ENCODE measurements at regions not wholly inside any gene's neighbourhood (a gene's known extent, or its start where the extent isn't known, plus 50 kb on each side); places are given as distances from the start of the nearest gene placed in this dataset.

DNA sequence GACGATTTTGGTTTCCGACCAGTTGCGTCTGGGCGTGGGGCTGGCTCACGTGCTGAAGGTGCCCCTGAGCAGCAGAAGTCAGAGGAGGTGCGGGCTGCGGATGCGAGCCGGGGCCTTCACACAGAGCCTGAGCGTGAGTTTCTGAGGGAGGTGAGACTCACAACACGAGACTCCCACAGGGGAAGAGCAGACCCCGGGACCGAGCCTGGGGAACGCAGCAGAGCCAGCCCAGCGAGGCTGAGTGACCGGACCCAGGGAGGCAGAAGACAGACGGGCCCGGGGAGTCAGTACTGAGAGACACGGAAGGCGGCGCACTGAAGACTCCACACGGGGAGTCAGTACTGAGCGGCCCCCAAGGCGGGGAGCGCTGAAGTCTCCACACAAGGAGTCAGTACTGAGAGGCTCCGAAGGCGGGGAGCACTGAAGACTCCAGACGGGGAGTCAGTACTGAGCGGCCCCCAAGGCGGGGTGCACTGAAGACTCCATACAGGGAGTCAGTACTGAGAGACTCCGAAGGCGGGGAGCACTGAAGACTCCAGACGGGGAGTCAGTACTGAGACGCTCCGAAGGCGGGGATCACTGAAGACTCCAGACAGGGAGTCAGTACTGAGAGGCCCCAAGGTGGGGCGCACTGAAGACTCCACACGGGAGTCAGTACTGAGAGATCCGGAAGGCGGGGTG is 77.8 kb downstream of the DLL1 start:
- DNase-seq: no peak

DNA sequence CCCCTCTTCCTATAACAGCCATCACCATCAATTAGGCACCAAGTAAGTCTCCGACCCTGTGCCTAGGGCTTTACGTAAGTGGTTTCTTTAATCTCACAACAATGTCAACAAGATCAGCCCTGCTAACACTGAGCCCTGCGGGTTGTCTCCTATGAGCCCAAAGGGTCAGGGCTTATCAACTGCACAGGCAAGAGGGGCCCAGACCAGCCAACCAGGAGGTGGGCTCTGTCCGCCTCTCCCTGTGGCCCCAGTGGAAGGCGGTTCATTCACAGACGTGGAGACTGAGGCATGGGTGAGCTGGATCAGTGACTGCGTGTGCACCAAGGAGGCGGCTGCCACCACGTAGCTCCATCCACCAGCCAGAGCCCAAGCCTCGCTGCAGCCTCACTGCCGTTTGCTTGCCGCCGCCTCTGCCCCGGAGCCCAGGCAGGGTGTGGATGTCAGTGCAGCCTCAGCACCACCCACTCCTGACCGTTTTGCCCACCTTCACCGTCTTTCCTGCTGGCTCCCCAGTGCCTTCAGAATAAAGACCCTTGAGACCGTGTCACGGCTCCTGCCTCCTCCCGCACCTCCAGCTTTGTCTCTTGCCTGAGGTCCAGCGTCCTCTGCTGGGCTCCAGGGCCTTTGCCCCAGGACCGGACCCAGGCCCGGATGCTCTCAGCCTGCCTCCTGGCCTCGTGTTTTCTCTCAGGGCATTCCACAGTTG is 78.7 kb downstream of the DLL1 start:
- no peak for DNase-seq

DNA sequence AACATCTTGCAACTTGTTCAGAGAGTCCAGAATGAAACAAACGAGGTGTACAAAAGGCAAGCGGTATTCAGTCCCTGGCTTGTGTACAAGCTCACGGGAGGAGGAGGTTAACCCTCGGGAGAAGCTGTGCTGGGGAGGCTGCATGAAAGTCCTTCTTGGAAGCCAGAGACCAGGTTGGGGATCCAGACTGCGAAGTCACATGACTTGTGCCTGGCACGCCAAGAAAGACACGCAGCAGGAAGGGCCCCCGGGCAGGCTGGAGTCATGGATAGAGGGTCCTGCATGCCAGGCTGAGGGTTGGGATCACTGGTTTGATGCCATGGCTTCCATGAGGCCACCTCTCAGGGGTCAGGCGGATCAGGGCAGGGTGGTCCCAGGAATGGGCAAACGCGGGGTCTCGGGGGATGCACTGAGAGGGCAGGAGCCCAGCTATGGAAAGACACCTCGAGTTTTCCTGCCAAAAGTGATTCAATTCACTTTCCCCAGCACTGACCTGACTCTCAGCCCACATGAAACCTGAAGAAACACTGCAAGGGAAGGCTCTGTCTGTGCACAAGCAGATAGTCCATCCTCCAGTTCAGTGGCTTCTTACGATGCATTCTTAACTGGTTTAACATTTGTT is 79.4 kb downstream of the DLL1 start:
- no peak for DNase-seq

DNA sequence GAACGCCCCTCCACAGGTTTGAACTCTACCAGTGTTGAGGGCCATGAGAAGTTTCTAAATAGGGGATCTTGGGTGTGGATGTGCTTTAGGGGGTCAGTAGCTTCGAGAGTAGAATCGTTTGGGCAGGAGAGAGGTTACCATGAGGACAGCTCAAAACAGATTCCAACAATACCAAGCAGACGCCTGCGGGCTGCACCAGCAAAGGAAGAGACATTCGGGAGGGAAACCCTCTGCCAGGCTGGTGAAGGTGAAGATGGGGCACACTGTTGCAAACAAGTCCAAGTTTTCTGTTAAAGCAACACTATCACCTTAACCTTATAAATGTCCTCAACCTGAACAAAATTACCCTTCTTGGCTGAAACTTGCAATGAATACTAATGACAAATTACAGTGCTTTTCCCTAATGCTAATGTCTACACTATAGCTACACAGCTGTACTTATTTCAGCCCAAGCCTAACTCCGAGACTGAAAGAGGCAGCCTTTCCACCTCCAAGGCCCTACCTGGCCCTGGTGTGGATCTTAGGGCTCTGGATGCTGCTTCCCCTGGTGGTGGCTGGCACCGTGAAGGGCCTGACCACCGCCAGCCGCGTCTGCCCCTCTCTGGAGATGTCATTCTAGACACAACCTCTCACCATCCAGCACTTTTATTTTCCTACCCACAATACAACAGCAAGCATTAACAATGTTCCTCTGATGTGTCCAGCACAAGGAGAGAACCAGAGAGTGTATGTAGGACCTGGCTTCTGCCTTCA is 80.1 kb downstream of the DLL1 start:
- no peak for DNase-seq

DNA sequence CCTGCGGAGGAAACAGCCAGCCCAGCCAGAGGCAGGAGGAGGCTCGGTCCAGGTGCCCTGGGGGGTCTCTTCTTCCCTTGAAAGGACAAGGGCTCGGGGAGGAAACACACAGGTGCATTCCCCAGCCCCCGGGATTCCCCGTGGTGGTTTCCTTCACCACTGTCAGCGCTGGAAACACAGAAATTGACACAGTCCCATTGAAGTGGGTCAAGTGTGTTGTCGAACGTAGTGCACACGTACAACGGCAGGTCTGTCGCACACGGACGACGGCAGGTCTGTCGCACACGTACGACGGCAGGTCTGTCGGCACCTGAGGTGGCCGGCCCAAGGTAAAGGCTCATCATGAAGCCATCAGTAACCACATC is 80.9 kb downstream of the DLL1 start:
- no peak for DNase-seq

DNA sequence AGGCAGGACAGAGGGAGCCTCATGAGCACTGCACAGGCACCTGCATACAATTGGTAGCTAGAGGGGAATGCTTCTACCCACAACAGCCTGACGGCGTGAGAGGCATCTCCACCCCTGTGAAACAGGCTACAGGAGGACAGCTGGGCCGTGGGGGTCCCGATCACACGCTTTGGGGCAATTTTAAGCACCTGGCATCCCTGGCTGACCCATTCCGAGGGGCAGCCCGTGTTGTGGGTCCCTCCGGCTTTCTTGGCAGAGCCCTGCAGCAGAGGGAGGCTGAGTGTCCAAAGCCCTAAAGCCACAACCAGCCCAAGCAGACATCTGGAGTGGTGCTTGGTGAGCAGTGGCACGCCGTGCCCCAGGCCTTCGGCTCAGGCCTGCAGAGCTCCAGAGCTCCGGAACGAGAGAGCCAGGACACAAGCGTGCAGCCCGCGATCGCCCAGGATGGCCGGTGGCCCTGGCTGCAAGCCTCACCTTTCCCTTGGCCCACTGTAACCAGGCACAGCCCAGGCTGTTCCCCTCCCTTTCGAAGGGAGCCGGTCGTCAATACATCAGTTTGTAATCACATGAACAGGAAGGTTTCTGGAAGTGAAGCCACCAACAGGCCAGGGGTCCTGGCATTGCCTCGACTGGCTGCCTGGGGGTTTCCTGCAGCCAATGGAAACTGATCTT is 81.4 kb downstream of the DLL1 start:
- no peak for DNase-seq

DNA sequence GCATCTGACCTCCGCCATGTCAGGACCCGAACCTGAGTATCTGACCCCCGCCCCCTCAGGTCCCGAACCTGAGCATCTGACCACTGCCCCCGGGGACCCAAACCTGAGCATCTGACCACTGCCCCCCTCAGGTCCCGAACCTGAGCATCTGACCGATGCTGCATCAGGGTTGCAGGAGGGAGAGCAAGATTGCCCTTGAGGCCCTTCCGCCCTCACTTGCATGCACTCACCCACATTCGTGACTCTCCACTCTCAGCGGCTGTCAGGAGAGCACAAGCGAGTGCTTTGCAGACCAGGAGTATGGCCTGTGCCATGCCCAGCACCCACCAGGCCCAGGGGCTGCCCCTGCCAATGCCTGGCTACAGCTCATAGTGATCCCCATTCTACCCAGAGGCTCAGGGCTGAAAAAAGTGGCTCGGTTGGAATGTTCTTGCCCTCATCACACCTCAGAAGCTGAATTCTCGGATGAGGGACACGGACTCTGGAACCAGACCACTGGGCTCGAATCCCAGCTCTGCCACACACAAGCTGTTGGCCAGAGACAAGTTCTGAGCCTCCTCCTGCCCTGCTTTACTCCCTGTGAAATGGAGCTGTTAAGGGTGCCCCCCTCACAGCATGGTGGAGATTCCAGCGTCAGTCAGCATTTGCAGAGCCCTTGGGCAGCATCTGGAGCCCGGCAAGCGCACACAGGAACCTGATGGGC is 82.1 kb downstream of the DLL1 start:
- DNase-seq: no peak

DNA sequence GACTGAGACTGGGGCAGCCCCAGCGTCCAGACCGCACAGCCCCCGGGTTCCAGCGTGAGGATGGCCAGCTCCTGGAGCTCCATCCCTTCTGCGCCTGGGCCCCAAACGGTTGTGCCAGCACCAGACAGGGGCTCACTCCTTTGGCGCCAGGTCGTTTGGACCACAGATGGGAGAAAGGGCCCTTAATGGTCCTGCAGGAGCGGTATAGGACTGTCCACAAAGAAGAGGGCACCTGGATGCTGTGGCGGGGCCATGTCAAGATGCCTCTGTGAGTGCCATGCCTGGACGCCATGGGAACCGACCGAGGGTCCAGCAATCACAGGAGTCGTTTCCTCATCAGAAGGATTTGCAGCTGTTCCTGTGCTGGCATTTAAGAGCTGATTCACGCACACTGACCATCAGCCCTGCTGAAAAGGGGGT is 82.7 kb downstream of the DLL1 start:
- no peak for DNase-seq

DNA sequence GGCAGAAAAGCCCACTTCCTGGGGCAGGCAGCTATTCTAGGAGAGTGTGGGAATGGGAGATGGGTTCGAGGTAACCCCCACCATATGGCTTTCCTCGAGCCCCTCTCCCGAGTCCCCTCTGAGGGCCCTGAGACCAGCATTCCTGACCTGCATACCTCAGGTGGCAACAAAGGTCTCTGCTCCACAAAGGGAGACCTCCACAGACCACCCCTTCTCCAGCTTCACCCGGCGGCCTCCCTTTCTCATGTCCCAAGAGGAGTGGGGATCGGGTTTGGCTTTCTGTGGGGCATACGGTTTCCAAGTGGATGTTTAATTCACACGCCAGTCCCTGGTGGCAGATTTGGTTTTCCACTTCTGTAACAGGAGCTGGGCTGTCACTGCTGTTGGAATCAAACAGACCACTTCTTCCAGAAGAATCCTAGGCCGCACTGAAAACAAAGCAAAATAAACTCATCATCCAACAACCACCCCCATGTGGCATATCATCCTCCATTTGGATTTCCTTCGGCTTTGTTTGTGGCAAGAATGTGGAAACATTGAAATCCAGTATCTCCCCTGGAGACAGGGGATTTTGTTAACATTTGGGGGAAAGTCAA is 83.2 kb downstream of the DLL1 start:
- no peak for DNase-seq

DNA sequence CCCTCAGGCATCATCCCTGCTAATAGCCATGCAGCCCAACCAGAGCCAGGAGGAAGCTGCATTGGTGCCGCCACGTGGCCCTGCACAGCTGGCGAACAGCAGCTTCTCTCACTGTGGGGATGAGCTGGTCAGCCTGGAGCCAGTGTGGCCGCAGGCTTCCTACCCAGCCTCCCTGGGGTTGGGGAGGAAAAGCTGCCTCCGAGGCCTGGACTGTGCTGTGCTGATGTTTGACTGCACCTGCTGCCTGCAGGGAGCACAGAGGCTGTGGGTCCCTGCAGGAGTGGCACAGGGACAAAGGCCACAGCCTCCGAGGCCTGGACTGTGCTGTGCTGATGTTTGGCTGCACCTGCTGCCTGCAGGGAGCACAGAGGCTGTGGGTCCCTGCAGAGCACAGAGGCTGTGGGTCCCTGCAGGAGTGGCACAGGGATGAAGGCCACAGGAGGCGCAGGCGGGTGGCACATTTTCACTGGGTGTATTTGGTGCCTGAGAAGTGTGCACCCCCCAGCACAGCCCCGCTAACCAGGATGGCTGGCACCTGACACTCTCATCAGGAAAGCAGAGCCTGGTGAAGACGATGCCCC is 83.9 kb downstream of the DLL1 start:
- DNase-seq: no peak

DNA sequence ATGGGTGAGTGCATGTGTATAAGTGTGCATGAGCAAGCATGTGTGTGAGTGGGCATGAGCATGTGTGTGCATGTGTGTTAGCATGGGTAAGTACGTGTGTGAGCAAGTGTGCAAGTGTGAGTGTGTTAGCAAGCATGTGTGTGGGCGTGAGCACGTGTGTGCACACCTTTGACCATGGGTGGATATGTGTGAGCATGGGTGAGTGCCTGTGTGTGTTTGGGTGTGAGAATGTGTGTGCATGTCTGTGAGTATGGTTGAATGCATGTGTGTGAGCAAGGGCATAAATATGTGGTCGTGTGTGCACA is 84.6 kb downstream of the DLL1 start:
- DNase-seq: no peak

DNA sequence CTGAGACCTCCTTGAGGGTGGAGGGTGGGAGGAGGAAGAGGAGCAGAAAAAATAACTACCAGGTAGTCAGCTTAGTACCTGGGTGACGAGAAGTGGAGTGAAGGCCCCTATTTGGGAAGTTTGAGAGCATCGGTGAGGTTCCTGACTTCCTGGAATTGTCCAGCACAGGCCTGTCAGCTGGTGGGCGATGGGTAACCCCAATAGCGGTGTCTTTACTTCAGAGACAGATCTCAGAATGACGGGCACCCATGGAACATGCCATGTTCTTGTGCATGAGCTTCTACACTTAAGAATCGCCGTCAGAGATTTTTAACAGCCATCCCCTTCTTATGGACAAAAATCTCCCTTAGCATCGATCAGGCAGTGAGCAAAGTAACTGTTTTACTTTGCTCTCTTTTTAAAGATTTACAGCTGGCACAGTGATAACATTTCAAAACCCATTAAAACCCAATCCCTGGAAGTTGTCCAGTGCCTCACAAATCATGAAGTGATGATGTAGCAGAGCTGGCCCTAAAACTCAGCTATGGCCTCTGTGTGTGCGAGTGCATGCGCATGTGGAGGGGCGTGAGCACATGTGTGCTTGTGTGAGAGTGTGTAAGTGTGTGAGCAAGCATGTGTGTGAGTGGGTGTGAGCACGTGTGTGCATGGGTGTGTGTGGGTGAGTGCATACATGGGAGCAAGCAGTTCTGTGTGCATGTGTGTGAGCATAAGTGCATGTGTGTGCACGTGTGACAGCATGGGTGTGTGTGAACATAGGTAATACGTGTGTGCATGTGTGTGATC is 85.2 kb downstream of the DLL1 start:
- no peak for DNase-seq

DNA sequence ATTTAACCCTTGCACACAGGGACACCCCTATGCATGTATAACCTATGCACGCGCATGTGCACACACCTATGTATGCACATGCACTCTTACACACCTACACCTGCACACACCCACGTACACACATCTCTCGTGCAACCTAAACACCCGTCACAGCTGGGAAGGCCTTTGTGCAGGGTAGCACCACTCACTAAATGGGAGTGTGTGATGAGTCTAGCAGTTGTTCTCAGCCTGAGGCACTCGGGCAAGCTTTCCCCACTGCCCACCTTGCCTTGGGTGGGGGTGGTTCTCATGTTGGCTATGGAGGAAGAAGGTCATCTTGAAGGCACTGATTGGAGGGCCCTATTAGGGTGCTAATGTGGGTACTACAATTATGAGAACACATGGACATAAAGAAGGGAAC is 85.8 kb downstream of the DLL1 start:
- DNase-seq: no peak

DNA sequence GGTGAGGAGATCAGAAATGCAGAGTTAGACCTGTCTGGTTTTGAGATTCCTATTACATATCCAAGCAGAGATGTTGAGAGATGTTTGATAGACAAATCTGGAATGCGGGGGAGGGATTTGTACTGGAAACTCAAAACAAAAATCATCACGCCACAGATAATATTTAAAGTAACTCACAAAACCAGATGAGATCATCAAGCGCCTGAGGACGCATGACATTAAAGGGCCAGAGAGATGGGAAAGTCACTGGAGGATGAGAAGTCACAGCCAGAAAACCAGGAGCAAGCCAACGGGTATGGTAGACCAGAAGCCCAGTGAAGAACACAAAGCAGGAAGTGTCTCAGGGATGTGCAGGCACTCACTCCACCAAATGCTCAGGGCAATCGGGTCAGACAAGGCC is 87.7 kb downstream of the DLL1 start:
- DNase-seq: no peak

DNA sequence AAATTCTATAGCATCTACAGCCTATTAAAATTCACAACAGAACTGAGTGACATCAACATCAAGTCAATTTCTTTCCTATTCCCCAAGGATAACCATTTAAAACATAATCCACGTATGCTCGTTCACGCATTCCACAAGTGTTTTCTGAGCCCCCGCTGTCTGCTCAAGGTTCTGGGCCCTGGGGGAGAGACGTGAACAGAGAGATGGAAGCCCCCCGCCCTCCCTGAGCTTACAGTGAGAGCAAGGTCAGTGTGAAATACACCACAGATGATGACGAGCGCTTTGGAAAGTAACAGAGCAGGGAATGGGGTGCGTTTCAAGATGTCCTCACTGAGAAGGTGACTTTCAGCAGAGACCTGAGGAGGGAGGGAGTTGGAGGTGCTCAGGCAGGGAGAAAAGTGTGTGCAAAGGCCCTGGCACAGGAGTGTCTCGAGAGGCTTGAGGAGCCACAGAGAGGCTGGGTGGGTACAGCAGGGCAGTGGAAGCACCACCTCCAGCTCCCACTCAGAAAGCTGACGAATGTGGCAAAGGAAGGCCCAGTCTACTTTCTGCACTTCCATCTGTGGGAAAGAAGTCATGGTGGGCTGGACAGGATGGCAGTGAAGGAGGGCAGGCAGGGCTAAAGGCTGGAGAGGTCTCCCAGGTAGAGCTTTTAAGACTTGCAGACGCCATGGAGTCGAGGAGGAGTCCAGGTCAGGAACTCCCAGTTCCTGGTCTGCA is 88.3 kb downstream of the DLL1 start:
- no peak for DNase-seq

DNA sequence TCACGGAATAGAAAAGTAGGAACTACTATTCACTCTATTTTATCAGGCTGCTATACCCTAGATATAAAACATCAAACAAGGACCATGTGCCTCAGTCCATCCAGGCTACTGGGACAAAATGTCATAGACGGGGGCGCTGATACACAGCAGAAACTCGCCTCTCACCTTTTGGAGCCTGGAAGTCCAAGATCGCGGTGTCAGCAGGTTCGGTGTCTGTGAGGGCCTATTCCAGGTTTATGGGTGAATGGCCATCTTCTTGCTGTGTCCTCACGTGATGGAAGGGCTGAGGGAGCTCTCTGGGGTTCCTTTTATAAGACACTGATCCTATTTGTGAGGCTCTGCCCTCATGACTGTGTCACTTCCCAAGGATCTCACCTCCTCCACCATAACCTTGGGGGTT is 89.5 kb downstream of the DLL1 start:
- DNase-seq: no peak

DNA sequence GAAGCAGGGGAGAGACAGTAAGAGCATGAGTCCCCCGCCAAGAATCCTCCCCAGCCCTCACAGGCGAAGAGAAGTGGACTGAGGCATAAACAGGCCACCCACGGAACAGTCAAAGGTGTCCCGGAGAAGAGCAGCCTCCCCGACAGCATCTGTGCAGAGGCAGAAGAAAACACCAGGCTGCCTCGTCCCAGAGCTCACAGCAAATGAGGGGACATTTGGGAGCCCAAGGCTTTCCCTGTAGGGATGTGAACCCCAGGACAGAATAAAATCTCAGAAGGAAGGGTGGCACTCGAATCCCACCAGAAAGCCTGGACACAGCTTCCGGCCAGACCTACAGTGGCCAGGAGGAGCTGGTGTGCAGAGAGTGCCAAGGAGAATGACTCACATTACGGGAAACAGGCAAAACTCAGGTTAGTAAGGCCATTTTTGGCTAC is 90.4 kb downstream of the DLL1 start:
- no peak for DNase-seq

DNA sequence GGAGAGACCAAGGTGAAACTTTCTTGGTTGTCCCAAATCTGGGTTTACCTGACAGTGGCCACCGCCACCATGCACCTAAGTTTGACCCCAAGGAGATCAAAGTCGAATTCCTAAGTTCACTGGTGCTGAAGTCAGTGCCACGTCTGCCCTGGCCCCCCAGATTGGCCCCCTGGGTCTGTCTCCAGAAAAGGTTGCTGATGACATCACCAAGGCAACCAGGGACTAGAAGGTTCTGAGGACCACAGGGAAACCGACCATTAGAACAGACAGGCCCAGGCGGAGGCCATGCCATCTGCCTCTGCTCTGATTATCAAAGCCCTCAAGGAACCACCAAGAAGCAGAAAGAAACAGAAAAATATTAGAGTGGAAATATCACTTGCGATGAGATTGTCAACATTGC is 91.2 kb downstream of the DLL1 start:
- DNase-seq: no peak

DNA sequence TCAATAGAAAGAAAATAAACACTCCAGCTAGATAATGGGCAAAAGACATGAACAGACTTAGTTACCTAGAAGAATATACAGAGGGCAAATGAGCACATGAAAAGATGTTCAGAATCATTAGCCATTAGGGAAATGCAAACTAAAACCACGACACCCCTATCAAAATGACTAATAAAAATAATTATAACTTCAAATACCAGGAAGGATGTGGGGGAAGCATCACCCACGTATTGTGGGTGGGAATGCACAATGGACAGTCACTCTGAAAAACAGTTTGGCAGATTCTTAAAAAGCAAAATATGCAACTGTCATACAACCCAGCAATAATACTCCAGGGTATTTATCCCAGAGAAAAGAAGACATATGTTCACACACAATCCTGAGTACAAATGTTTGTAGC is 92.6 kb downstream of the DLL1 start:
- DNase-seq: no peak

DNA sequence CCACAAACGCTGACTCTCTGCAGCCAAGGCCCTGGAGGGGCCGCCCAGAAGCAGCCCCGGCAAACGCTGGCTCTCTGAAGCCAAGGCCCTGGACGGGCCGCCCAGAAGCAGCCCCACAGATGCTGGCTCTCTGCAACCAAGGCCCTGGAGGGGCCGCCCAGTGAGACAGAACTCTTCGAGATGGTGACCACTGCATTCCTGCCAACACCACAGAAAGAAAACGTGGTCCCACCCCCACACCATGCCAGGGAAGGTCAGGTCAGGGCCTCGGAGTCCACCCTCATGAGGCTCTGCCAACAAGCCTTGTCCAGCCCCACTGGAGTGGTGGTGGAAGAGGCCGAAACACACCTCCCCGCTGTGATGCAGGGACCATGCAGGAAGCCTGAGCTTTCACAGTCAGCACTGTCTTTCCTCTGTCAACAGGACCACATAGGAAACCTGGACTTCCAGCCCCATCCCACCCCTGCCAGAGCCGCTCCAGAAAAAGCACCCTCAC is 97.5 kb downstream of the DLL1 start:
- DNase-seq: no peak

Measured in NCI-H1694 (cell line).